SK-N-SH (cell line): ENCODE measurements at regions not wholly inside any gene's neighbourhood (a gene's known extent, or its start where the extent isn't known, plus 50 kb on each side); places are given as distances from the start of the nearest gene placed in this dataset.

Experiments used
- CTCF ChIA-PET: fragments of 300-600, 350-600 bp; formaldehyde crosslinking; extraction: SDS; loops from one replicate; lab custom pipeline; 2021; lab: Yijun Ruan, JAX
- POLR2A ChIA-PET: fragments of 350-600 bp; sonication (Branson Sonifier 250); formaldehyde crosslinking; extraction: SDS; loops from one replicate; lab custom pipeline; 2020; ENCODE audit warnings: antibody characterized with exemption, inconsistent platforms; lab: Yijun Ruan, JAX
- DNase-seq: peaks from one replicate; pipeline ENCODE4 v3.0.0; 2012
- H2AFZ ChIP-seq: fragments of 200-600 bp; sonication (generic); 2 replicates; pipeline ENCODE4 v1.8.1; 2016; ENCODE audit warnings: antibody characterized with exemption, mild to moderate bottlenecking, low read depth
- H3F3A ChIP-seq: fragments of 200-600 bp; sonication (generic); replicated peaks from 2 replicates; pipeline ENCODE3; 2016; ENCODE audit warnings: antibody characterized with exemption, mild to moderate bottlenecking; ENCODE audit not compliant: insufficient read depth
- H3K27ac ChIP-seq, 2 experiments: fragments of 200-500 bp in 1 of 2; fragments of 200-600 bp in 1 of 2; sonication (Bioruptor generic) in 1 of 2; sonication (generic), shearing (Covaris generic) in 1 of 2; 2 replicates each; pipeline versions ENCODE4 v1.5.1 to v1.6.1; 2014 to 2016; ENCODE audit warnings: low read depth in 2 of 2, inconsistent platforms in 1 of 2, low read length in 1 of 2, mild to moderate bottlenecking in 1 of 2, mixed read lengths in 1 of 2
- H3K27me3 ChIP-seq: fragments of 200-600 bp; sonication (generic), shearing (Covaris generic); 2 replicates; pipeline ENCODE4 v1.6.1; 2016; ENCODE audit warnings: mixed run types; ENCODE audit not compliant: insufficient read depth
- H3K36me3 ChIP-seq, 2 experiments: fragments of 200-500 bp in 1 of 2; fragments of 200-600 bp in 1 of 2; sonication (Bioruptor generic) in 1 of 2; sonication (generic) in 1 of 2; replicated peaks in 1 of 2; 2 replicates each; pipeline versions ENCODE3 to v1.5.1; 2014 to 2016; ENCODE audit warnings: low read length in 1 of 2, mild to moderate bottlenecking in 1 of 2; ENCODE audit not compliant: insufficient read depth in 2 of 2, control insufficient read depth in 1 of 2
- H3K4me1 ChIP-seq, 2 experiments: fragments of 200-500 bp in 1 of 2; fragments of 200-600 bp in 1 of 2; sonication (Bioruptor generic) in 1 of 2; sonication (generic), shearing (Covaris generic) in 1 of 2; 2 replicates each; pipeline versions ENCODE4 v1.5.1 to v1.6.1; 2014 to 2016; ENCODE audit warnings: low read depth in 1 of 2, low read length in 1 of 2, mixed run types in 1 of 2; ENCODE audit not compliant: insufficient read depth in 2 of 2, control insufficient read depth in 1 of 2
- H3K4me2 ChIP-seq: fragments of 200-600 bp; sonication (generic), shearing (Covaris generic); 2 replicates; pipeline ENCODE4 v1.6.1; 2017; ENCODE audit warnings: mixed run types
- H3K4me3 ChIP-seq, 2 experiments: fragments of 200-500 bp in 1 of 2; fragments of 200-600 bp in 1 of 2; sonication (Bioruptor generic) in 1 of 2; sonication (generic), shearing (Covaris generic) in 1 of 2; 2 replicates each; pipeline versions ENCODE4 v1.5.1 to v1.8.1; 2014 to 2016; ENCODE audit warnings: low read depth in 2 of 2, inconsistent platforms in 1 of 2, low read length in 1 of 2, mild to moderate bottlenecking in 1 of 2, mixed read lengths in 1 of 2, moderate library complexity in 1 of 2
- H3K79me2 ChIP-seq: fragments of 200-600 bp; sonication (generic); 2 replicates; pipeline ENCODE4 v1.8.1; 2017; ENCODE audit warnings: mild to moderate bottlenecking; ENCODE audit not compliant: insufficient read depth
- H3K9ac ChIP-seq: fragments of 200-600 bp; sonication (generic); 2 replicates; pipeline ENCODE4 v1.6.1; 2017; ENCODE audit warnings: mixed run types
- H3K9me2 ChIP-seq: fragments of 200-600 bp; sonication (generic); 2 replicates; pipeline ENCODE4 v1.6.1; 2017; ENCODE audit warnings: mixed run types
- H3K9me3 ChIP-seq: fragments of 200-600 bp; sonication (generic); 2 replicates; pipeline ENCODE4 v1.6.1; 2017; ENCODE audit warnings: mixed run types, mild to moderate bottlenecking, moderate library complexity
- H4K20me1 ChIP-seq: fragments of 200-600 bp; sonication (generic); 2 replicates; pipeline ENCODE4 v1.6.1; 2017; ENCODE audit warnings: mild to moderate bottlenecking, mixed run types; ENCODE audit not compliant: insufficient read depth
- CTCF ChIP-seq: fragments of 200-600 bp; sonication (generic); IDR thresholded peaks from 2 replicates; pipeline ENCODE4 v1.6.1; 2017; ENCODE audit warnings: antibody characterized with exemption, mild to moderate bottlenecking, moderate library complexity
- EZH2phosphoT487 ChIP-seq: fragments of 200-600 bp; sonication (generic); IDR thresholded peaks from 2 replicates; pipeline ENCODE4 v1.6.1; 2017; ENCODE audit warnings: low read depth, mixed run types, mild to moderate bottlenecking, antibody characterized with exemption, moderate library complexity, borderline replicate concordance
- JUND ChIP-seq: IDR thresholded peaks from 2 replicates; pipeline ENCODE4 v1.4.0; 2012
- MAX ChIP-seq: IDR thresholded peaks from 2 replicates; pipeline ENCODE4 v1.4.0; 2012; ENCODE audit warnings: low read depth
- MEF2A ChIP-seq: IDR thresholded peaks from 2 replicates; pipeline ENCODE4 v1.4.0; 2012; ENCODE audit warnings: low read depth, borderline replicate concordance
- RCOR1 ChIP-seq: fragments of 150-350 bp; IDR thresholded peaks from 2 replicates; pipeline ENCODE4 v1.6.1; 2017; ENCODE audit warnings: antibody characterized with exemption, low read length
- RFX5 ChIP-seq: IDR thresholded peaks from 2 replicates; pipeline ENCODE4 v1.6.1; 2012; ENCODE audit warnings: mild to moderate bottlenecking, improper control_type of control experiment, low read length
- RXRA ChIP-seq: IDR thresholded peaks from 2 replicates; pipeline ENCODE4 v1.4.0; 2012; ENCODE audit warnings: low read depth, mild to moderate bottlenecking, borderline replicate concordance
- TEAD4 ChIP-seq: IDR thresholded peaks from 2 replicates; pipeline ENCODE4 v1.4.0; 2012; ENCODE audit warnings: mild to moderate bottlenecking, borderline replicate concordance; ENCODE audit not compliant: insufficient read depth
- USF1 ChIP-seq: IDR thresholded peaks from 2 replicates; pipeline ENCODE4 v1.4.0; 2012; ENCODE audit warnings: low read depth, borderline replicate concordance
- TF ChIP-seq, protein P1 (sequence below): fragments of 150-350 bp; IDR thresholded peaks from 2 replicates; pipeline ENCODE4 v1.6.1; 2016; ENCODE audit warnings: mild to moderate bottlenecking, low read depth, low read length
- TF ChIP-seq, protein P2 (sequence below): IDR thresholded peaks from 2 replicates; pipeline ENCODE4; 2012
- TF ChIP-seq, protein P3 (sequence below): IDR thresholded peaks from 2 replicates; pipeline ENCODE4 v1.4.0; 2012; ENCODE audit warnings: low read depth, borderline replicate concordance

GRCh38 chr13:85729296-85729695 lies 69.9 kb downstream of the SLITRK6 start:
- Histone ChIP-seq H3K27ac (peak overlapping the region in 1 of 2 experiments; percentile 42; a peak in 1 of 4 replicates), H4K20me1 (no peaks in the 10 kb centered on the region), H3K4me2 (no peak overlapping the region), H3K9me3 (0 out of 2 replicates have a peak, but pooled peaks cover 3% of the 10 kb centered on the region), H2AFZ (no peak overlapping the region), H3K36me3 (no peaks in the 10 kb centered on the region), H3F3A (no peaks in the 10 kb centered on the region), H3K9me2 (no peaks in the 10 kb centered on the region), H3K27me3 (no peaks in the 10 kb centered on the region), H3K4me3 (no peak overlapping the region), H3K79me2 (no peaks in the 10 kb centered on the region), H3K9ac (no peak overlapping the region), H3K4me1 (no peaks in the 10 kb centered on the region)
- CTCF ChIA-PET: no interaction called here
- DNase-seq: no peak
- no peak for TF ChIP-seq RXRA
- TF ChIP-seq CTCF: no peak
- no peak for TF ChIP-seq RFX5
- TF ChIP-seq TEAD4: no peak
- TF ChIP-seq, protein P1, sequence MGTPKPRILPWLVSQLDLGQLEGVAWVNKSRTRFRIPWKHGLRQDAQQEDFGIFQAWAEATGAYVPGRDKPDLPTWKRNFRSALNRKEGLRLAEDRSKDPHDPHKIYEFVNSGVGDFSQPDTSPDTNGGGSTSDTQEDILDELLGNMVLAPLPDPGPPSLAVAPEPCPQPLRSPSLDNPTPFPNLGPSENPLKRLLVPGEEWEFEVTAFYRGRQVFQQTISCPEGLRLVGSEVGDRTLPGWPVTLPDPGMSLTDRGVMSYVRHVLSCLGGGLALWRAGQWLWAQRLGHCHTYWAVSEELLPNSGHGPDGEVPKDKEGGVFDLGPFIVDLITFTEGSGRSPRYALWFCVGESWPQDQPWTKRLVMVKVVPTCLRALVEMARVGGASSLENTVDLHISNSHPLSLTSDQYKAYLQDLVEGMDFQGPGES: no peak
- TF ChIP-seq JUND: no peak
- TF ChIP-seq EZH2phosphoT487: no peak
- TF ChIP-seq, protein P2, sequence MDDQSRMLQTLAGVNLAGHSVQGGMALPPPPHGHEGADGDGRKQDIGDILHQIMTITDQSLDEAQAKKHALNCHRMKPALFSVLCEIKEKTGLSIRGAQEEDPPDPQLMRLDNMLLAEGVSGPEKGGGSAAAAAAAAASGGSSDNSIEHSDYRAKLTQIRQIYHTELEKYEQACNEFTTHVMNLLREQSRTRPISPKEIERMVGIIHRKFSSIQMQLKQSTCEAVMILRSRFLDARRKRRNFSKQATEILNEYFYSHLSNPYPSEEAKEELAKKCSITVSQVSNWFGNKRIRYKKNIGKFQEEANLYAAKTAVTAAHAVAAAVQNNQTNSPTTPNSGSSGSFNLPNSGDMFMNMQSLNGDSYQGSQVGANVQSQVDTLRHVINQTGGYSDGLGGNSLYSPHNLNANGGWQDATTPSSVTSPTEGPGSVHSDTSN: no peak
- POLR2A ChIA-PET: no interaction called here

DNA sequence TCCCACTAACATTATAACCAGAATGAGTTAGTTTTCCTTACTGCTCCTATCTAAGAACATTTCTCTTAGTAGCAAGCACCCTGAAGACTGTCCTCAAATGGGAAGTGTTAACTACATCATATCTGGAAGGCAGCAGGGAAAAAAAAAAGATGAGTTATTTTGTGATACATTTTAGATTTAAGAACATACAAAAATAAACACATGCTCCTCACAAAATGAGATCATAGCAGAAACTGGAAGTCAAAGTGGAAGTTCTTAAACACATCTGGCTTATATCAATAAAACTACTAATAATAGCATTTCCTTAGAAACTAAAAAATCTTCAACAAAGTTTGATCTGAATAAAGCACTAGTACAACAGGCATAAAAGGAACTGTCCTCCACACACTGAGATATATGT lies 70.4 kb downstream of the SLITRK6 start:
- no peaks in the 10 kb centered on the region for H3K4me1 ChIP-seq
- H3K27ac ChIP-seq: peak overlapping the region in 1 of 2 experiments; percentile 42; a peak in 1 of 4 replicates
- TF ChIP-seq MAX (no peak), USF1 (no peak), RCOR1 (no peak), MEF2A (no peak)
- TF ChIP-seq, protein P2: no peak
- TF ChIP-seq, protein P3, sequence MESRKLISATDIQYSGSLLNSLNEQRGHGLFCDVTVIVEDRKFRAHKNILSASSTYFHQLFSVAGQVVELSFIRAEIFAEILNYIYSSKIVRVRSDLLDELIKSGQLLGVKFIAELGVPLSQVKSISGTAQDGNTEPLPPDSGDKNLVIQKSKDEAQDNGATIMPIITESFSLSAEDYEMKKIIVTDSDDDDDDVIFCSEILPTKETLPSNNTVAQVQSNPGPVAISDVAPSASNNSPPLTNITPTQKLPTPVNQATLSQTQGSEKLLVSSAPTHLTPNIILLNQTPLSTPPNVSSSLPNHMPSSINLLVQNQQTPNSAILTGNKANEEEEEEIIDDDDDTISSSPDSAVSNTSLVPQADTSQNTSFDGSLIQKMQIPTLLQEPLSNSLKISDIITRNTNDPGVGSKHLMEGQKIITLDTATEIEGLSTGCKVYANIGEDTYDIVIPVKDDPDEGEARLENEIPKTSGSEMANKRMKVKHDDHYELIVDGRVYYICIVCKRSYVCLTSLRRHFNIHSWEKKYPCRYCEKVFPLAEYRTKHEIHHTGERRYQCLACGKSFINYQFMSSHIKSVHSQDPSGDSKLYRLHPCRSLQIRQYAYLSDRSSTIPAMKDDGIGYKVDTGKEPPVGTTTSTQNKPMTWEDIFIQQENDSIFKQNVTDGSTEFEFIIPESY: no peak
- TF ChIP-seq, protein P1: no peak
- CTCF ChIA-PET: no interaction called here
- no peak overlapping the region for H3K9ac ChIP-seq
- POLR2A ChIA-PET: no interaction called here
- H3K4me2 ChIP-seq: no peak overlapping the region
- no peaks in the 10 kb centered on the region for H3K79me2 ChIP-seq
- no peaks in the 10 kb centered on the region for H3K9me2 ChIP-seq
- H2AFZ ChIP-seq: no peak overlapping the region
- H3F3A ChIP-seq: no peaks in the 10 kb centered on the region
- H3K9me3 ChIP-seq: 0 out of 2 replicates have a peak, but pooled peaks cover 3% of the 10 kb centered on the region
- H3K36me3 ChIP-seq: no peaks in the 10 kb centered on the region
- no peak overlapping the region for H3K4me3 ChIP-seq
- no peaks in the 10 kb centered on the region for H3K27me3 ChIP-seq
- DNase-seq: no peak
- no peaks in the 10 kb centered on the region for H4K20me1 ChIP-seq
